Caki2 (cell line): ENCODE measurements at regions not wholly inside any gene's neighbourhood (a gene's known extent, or its start where the extent isn't known, plus 50 kb on each side); places are given as distances from the start of the nearest gene placed in this dataset.

ENCODE experiments used
- DNase-seq: peaks from one replicate; pipeline ENCODE4 v3.0.0-alpha.2; 2015; ENCODE audit warnings: low read depth
- in situ Hi-C: cut with HindIII; loops from 2 replicates; pipeline ENCODE4 v1.10.0; 2016; ENCODE audit warnings: low sequenced_read_pairs, low pct_unique_long_range_greater_than_20kb, mixed read lengths

- no peak for DNase-seq
- in situ Hi-C loops = no loop called here
Observed at GRCh38 chr7:153576096-153576495, 476.1 kb upstream of the DPP6 start.

DNA sequence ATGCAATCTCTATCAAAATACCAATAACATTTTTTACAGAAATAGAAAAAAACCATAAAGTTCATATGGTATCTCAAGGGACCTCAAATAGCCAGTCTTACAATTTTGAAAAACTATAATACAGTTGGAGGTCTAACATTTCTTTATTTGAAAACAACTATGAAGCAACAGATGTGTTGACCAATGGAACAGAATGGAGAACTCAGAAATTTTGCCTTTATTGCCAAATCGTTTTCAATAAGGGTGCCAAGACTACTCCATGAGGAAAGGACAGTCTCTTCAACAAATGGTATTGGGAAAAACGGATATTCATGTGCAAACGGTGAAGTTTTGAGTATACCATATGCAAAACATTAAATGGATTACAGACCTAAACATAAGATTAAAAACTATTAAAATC is 470.8 kb upstream of the DPP6 start:
- no peak for DNase-seq
- in situ Hi-C loops = no loop called here

- DNase-seq = no peak
- in situ Hi-C loops = no loop called here
Observed at GRCh38 chr7:153584132-153584531, 468.1 kb upstream of the DPP6 start.

- DNase-seq = no peak
- in situ Hi-C loops = no loop called here
Observed at GRCh38 chr7:153588586-153588985, 463.6 kb upstream of the DPP6 start.

GRCh38 chr7:153590136-153590535 is 462.1 kb upstream of the DPP6 start:
- no peak for DNase-seq
- in situ Hi-C loops = no loop called here

DNA sequence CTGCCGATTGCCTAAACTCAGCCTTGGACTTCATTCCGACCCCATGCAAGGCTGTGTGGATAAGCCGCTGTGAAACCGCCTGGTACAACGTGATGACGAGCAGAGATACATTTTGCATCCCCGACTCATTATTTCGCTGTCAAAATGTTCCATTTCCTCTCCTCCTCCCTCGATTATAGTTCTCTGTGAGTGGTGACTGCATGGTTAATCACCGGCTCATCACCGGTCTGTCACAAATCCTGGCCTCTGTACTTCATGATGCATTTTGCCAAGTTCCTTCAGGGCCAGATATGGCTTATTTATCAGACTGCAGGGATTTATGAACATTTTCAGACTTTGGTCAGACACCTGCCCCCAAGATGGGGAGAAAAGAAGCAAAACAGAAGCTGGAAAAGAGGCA is 461.6 kb upstream of the DPP6 start:
- in situ Hi-C loops = no loop called here
- no peak for DNase-seq

DNA sequence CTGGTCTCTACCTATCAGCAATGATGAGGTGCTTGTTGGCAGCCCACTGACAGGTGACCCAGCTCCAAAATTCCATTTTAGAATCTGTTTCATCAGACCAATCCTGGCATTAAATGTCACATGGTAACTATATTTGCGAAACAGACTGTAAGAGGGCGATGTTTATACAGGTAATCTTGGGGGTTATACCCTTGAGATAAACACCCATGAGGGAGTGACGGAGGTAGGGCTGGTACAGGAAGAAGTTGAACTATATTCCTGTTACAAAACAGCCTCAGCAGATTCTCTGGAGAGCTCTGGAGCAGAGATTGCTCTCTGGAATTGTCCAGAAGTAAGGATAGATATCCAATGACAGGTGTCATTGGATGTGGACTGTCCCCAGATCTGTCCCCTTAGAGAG is 444.8 kb upstream of the DPP6 start:
- in situ Hi-C loops = no loop called here
- DNase-seq = no peak

GRCh38 chr7:153616711-153617325 is 435.4 kb upstream of the DPP6 start:
- DNase-seq = no peak
- in situ Hi-C loops = no loop called here

GRCh38 chr7:153627323-153627722 is 424.9 kb upstream of the DPP6 start:
- in situ Hi-C loops = no loop called here
- no peak for DNase-seq

DNA sequence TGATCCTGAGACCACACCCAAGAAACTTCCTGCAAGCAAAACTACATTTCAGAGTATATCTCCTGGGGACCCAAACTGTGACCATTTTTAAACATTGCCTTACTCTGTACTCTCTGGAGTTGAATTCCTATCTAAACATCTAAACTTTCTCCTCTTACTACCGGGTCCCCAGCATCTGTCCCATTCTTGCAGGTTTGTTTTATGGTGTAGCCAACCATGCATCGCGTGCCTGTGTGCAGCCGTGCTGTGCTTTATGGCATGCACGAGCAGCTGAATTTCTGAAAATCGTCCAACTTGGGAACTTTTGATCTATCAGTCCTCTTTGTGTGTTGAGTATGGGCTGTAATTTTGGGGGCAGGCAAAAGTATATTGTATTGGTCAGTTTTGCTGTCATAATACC is 423.8 kb upstream of the DPP6 start:
- in situ Hi-C loops = no loop called here
- DNase-seq = no peak

- no peak for DNase-seq
- in situ Hi-C loops = no loop called here
Observed at GRCh38 chr7:153628825-153629224, 423.4 kb upstream of the DPP6 start.

DNA sequence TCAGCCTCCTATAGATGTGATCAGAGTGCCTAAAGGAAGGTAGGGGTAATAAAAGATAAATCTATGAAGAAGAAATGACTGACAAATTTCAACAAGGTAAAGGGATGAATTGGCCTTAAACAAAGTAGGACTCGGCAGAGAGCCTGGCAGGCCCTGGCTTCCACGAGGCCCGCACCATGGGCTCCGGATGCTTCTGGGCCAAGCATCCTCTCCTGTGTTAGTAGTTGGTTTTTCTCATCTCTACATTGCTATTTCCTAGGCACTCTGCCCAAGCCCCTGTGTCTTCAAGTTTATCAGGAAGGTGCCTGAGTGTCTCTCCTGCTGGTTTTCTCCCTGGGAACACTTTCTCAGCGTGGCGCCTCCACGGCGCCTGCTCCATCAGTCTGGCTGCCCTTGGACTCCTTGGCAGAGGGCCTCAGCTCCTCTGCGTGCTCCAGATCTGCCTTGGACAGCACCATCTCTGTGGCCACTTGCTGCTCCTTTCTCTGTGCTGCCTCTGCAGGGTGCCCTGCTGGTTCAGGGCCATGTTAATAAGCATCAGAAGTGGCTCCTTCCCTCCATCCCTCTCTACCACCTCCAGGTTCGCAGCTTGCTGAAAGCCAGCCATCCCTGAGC is 413.3 kb upstream of the DPP6 start:
- in situ Hi-C loops = no loop called here
- no peak for DNase-seq

DNA sequence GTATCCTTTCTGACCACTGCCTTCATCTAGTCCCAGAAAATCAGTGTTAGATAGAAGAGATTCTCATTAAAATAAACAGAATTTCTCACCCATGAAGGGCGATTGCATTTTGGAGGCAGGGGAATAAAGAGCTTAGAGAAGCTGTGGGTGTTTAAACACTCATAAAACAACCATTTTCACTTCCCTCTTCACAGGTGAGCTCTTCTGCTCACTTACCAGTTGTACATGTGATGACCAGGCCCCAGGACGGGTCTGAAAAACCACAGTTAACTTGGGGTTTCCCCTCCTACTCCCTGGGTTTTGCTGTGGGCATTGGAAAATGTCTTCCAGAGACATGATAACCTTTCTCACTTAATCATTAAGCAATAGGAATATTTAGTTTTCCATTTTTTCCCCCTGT is 411.6 kb upstream of the DPP6 start:
- in situ Hi-C loops = no loop called here
- DNase-seq = no peak

DNA sequence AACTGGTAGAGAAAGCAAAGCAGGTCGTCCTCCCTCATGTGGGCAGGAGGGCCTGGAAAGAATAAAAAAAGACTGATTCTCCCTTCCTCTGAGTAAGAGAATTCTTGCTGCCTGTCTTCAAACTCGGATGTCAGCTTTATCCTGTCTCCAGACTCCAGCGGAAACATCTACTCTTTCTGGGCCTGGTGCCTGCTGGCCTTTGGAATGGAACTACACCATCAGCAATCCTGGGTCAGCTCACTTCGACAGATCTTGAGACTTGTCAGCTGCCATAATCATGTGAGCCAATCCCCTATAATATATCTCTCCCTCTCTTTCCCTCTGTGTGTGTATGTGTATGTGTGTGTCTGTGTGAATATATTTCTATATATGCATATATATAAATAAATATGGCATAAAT is 411.0 kb upstream of the DPP6 start:
- in situ Hi-C loops = no loop called here

DNA sequence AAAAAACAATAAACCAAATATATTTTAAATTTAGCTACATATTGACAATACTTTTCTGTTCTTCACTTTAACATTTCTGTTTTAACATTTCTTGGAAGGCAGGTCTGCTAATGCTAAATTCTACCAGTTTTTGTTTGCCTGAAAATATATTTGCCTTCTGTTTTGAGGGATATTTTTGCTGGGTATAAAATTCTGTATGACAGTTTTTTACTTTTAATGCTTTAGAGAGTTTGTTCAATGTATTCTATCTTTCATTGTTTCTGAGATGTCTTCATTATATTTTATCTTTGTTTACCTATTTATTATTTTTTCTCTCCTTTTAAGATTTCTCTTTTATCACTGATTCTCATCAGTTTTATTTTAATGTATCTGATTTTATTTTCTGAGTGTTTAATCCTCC is 409.2 kb upstream of the DPP6 start:
- in situ Hi-C loops = no loop called here
- no peak for DNase-seq

More for the DNA sequence above, 411.0 kb upstream of the DPP6 start:
- no peak for DNase-seq

DNA sequence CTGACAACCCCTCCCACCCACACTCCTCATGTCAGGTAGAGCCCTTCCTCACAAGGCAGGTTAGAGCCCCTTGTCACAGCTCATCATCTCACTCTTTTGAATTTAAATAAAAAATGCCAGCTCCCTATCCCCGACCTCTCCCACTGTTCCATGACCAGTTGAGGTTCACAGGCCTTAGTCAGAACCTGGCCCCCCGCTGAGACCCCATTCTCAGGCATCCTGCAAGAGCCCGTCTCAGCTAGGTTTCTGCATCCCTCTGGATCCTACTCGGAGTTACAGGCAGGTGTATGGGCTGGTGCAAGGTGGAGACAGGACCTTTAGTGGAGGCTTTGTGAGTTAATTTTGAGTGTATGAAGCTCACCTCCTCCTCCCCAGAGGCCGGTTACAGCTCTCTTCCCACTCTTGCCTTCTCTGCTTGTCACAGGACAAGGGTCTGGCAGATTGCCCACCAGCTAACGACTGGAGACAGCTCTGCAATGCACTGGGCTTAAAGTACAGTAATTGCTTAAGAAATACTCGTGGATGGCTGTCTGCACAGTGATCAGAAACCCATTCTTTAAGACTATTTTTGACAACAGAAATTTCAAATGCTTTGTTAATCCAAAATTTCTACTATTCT is 394.9 kb upstream of the DPP6 start:
- no peak for DNase-seq
- in situ Hi-C loops = no loop called here

DNA sequence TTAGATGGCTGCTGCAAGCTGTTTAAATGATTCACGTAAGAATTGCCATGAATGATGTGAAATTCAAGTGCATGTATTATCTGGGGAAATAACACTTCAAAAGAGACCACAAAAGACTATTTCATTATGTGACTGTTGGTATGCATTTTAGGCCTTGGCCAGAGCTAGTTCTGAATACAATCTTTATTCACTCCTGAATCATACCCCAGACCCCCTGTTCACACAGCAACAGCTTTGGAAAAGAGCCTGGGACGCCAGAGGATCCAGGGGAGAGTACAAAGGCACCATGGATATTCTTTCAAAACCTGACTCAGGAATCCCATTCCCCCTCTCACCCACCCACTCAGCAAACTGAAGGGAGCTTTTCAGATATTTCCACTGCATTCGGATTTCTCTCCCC is 377.1 kb upstream of the DPP6 start:
- no peak for DNase-seq
- in situ Hi-C loops = no loop called here

- DNase-seq = no peak
- in situ Hi-C loops = no loop called here
Observed at GRCh38 chr7:153682628-153683027, 369.6 kb upstream of the DPP6 start.

- no peak for DNase-seq
- in situ Hi-C loops = no loop called here
Observed at GRCh38 chr7:153696242-153696641, 356.0 kb upstream of the DPP6 start.

DNA sequence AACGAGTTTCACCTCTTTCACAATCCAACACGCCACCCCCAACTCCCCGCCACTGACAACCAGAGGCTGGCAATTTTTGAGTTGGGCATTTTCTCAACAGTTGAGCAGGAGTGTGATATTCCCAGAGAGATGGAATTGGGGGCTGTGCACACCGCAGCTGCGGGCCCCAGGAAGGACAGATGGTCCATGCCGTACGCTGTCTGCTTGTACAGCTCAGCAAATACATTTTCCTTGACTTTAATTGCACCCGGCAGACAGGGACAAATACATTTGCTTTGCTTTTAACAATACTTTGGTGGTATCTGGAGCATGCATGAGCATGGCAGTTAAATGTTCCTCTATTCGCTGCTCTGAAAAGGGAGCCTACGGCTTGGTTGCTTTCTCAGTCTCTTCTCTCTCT is 354.2 kb upstream of the DPP6 start:
- in situ Hi-C loops = no loop called here
- DNase-seq = no peak
